ENCODE measurements at regions not wholly inside any gene's neighbourhood (a gene's known extent, or its start where the extent isn't known, plus 50 kb on each side); places are given as distances from the start of the nearest gene placed in this dataset.

DNA sequence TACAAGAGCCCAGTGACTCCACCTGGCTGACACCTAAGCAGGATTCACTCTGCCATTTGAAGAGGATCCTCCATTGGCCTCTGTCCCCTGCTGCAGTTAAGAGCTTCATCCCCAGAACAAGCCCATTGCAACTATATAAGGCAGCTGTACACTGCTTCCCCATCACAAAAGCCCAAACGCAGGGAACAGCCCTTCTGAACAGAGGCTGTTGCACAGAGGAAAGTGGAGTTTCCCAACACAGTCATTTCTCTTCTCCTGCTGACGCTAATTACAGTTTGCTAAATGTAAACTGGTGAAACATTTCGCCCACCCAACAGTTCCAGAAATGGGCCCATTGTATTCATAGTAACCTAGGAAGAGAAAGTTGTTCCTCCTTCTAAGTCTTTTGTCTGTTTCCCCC is 455.8 kb upstream of the DAB1 start:
- TF ChIP-seq, protein P1, sequence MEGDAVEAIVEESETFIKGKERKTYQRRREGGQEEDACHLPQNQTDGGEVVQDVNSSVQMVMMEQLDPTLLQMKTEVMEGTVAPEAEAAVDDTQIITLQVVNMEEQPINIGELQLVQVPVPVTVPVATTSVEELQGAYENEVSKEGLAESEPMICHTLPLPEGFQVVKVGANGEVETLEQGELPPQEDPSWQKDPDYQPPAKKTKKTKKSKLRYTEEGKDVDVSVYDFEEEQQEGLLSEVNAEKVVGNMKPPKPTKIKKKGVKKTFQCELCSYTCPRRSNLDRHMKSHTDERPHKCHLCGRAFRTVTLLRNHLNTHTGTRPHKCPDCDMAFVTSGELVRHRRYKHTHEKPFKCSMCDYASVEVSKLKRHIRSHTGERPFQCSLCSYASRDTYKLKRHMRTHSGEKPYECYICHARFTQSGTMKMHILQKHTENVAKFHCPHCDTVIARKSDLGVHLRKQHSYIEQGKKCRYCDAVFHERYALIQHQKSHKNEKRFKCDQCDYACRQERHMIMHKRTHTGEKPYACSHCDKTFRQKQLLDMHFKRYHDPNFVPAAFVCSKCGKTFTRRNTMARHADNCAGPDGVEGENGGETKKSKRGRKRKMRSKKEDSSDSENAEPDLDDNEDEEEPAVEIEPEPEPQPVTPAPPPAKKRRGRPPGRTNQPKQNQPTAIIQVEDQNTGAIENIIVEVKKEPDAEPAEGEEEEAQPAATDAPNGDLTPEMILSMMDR (conservative IDR thresholded peaks at IDR 0.05; ENCODE audit: low read depth, low read length) = no peak
- no peak for DNase-seq (ENCODE audit: low read depth)
- H3K4me3 ChIP-seq (ENCODE audit: low read depth, low read length) = no peak overlapping the region

- TF ChIP-seq, protein P1 (conservative IDR thresholded peaks at IDR 0.05; ENCODE audit: low read depth, low read length) = no peak
- peak; percentile 87 for DNase-seq (ENCODE audit: low read depth)
- no peak overlapping the region for H3K4me3 ChIP-seq (ENCODE audit: low read depth, low read length)
These were observed 450.6 kb upstream of the DAB1 start for GRCh38 chr1:57874418-57874877.

DNA sequence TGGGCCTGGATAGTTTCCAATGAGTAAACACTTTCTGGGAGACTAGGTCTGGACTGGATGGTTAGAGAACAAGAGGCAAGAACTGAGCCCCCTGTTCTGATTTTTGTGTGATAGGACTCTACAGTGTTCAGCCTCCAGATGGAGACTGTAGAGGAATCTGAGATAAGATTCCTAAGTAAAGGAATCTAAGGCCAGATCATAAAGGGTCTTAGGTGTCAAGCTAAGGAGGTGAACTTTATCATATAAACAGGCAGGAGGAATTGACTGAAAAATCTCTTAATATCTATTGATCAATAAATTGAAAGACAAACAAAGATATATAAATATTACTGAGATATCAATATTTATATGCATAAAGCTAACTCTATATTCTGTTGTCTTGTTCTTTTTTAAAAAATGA is 449.1 kb upstream of the DAB1 start:
- no peak overlapping the region for H3K4me3 ChIP-seq (ENCODE audit: low read depth, low read length)
- TF ChIP-seq, protein P1 (conservative IDR thresholded peaks at IDR 0.05; ENCODE audit: low read depth, low read length) = no peak
- no peak for DNase-seq (ENCODE audit: low read depth)

DNA sequence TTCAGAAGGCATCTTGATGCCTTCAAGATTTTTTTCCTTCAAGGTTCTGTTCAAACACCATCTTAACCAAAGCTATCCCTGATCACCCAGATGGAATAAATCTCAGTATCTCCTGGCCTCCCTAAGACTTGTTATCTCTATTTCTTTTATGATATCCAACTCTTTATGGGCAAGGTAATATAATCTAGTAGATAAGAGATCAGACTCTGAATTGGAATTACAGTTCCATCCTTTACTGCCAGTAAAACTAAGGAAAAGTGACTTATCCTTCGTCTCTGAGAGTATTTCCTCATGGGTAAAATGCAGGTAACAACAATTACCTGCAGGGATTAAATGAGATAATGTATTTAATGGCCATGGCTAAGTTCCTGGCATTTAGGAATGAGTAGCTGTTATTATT is 445.0 kb upstream of the DAB1 start:
- H3K4me3 ChIP-seq (ENCODE audit: low read depth, low read length) = no peak overlapping the region
- no peak for DNase-seq (ENCODE audit: low read depth)
- TF ChIP-seq, protein P1 (conservative IDR thresholded peaks at IDR 0.05; ENCODE audit: low read depth, low read length) = no peak

GRCh38 chr1:57868239-57868638 is 444.4 kb upstream of the DAB1 start:
- no peak overlapping the region for H3K4me3 ChIP-seq (ENCODE audit: low read depth, low read length)
- TF ChIP-seq, protein P1 (conservative IDR thresholded peaks at IDR 0.05; ENCODE audit: low read depth, low read length) = no peak
- DNase-seq (ENCODE audit: low read depth) = no peak

DNA sequence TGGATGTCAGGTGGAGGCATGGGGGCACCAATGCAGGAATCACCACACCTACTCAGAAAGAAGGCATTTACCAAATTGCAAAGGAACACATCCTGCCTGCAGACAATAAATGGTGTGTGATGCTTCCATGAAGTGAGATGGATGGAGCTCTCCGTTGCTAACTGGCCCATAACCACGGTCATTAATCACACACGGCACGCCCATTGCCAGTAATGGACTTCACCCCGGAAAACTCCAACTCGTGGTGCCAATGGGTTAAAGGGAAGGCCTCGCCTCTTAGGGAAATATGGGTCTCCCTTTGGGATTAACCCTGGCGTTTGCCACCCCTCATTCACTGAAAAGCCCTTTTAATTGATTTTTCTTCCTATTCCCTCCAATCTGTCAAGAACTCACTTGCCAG is 443.1 kb upstream of the DAB1 start:
- TF ChIP-seq, protein P1 (conservative IDR thresholded peaks at IDR 0.05; ENCODE audit: low read depth, low read length) = no peak
- no peak overlapping the region for H3K4me3 ChIP-seq (ENCODE audit: low read depth, low read length)
- no peak for DNase-seq (ENCODE audit: low read depth)

GRCh38 chr1:57860931-57861565 is 437.2 kb upstream of the DAB1 start:
- TF ChIP-seq, protein P1 (conservative IDR thresholded peaks at IDR 0.05; ENCODE audit: low read depth, low read length) = no peak
- no peak overlapping the region for H3K4me3 ChIP-seq (ENCODE audit: low read depth, low read length)
- DNase-seq (ENCODE audit: low read depth) = no peak
